HT1080 (cell line): ENCODE measurements at regions not wholly inside any gene's neighbourhood (a gene's known extent, or its start where the extent isn't known, plus 50 kb on each side); places are given as distances from the start of the nearest gene placed in this dataset.
"Not testable (repeated sequence)": the region's sequence is repeated elsewhere in the genome, so short reads cannot be mapped to it uniquely, and the experiment has no call there.

Experiments used
- DNase-seq: peaks from one replicate; pipeline ENCODE4 v3.0.0-alpha.2; 2015; ENCODE audit warnings: low read depth

- no peak for DNase-seq
Measured at GRCh38 chr1:208465266-208465665, 221.1 kb upstream of the PLXNA2 start.

- no peak for DNase-seq
Measured at GRCh38 chr1:208465786-208466590, 221.8 kb upstream of the PLXNA2 start.

GRCh38 chr1:208467151-208467780, 223.1 kb upstream of the PLXNA2 start:
- DNase-seq = no peak

GRCh38 chr1:208475449-208475848, 231.3 kb upstream of the PLXNA2 start:
- peak; percentile 53 for DNase-seq

- peak; percentile 9 for DNase-seq
Measured at GRCh38 chr1:208475951-208476845, 232.0 kb upstream of the PLXNA2 start.

- DNase-seq = no peak
Measured at GRCh38 chr1:208476846-208477170, 232.6 kb upstream of the PLXNA2 start.

GRCh38 chr1:208479435-208479834, 235.3 kb upstream of the PLXNA2 start:
- DNase-seq = no peak

- DNase-seq = no peak
Measured at GRCh38 chr1:208485512-208485911, 241.3 kb upstream of the PLXNA2 start.

GRCh38 chr1:208486677-208487076, 242.5 kb upstream of the PLXNA2 start:
- no peak for DNase-seq

- DNase-seq = not testable (repeated sequence)
Measured at GRCh38 chr1:208488432-208488831, 244.2 kb upstream of the PLXNA2 start.

- DNase-seq = no peak
Measured at GRCh38 chr1:208496467-208497371, 252.5 kb upstream of the PLXNA2 start.

- no peak for DNase-seq
Measured at GRCh38 chr1:208497866-208498541, 253.8 kb upstream of the PLXNA2 start.

GRCh38 chr1:208499026-208499425, 254.8 kb upstream of the PLXNA2 start:
- DNase-seq = no peak

GRCh38 chr1:208499601-208500000, 255.4 kb upstream of the PLXNA2 start:
- no peak for DNase-seq

- no peak for DNase-seq
Measured at GRCh38 chr1:208500375-208500774, 256.2 kb upstream of the PLXNA2 start.

GRCh38 chr1:208501542-208501941, 257.4 kb upstream of the PLXNA2 start:
- no peak for DNase-seq

GRCh38 chr1:208503787-208504186, 259.6 kb upstream of the PLXNA2 start:
- no peak for DNase-seq

- no peak for DNase-seq
Measured at GRCh38 chr1:208506812-208507211, 262.6 kb upstream of the PLXNA2 start.

GRCh38 chr1:208509072-208509471, 264.9 kb upstream of the PLXNA2 start:
- no peak for DNase-seq

GRCh38 chr1:208510192-208510952, 266.2 kb upstream of the PLXNA2 start:
- peak; percentile 76 for DNase-seq
